ENCODE measurements at regions not wholly inside any gene's neighbourhood (a gene's known extent, or its start where the extent isn't known, plus 50 kb on each side); places are given as distances from the start of the nearest gene placed in this dataset.

DNA sequence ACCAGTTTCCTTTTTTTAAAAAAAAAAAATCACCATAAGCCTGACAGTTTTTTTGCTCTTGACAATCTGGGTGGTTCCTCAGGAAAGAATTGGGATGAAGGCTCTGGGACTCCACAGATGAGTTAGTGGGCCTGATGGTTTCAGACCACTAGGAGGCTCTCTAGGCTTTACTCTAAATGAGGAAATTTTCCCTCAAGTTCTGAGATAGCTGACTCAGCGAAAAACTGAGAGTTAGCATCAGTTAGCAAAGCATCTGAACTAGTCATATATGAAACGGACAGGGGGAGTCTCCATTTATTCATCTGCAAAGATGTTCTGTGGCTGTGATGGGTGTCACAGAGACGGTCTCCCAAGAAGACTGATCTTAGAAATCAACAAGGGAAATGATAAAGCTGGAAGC is 314.3 kb upstream of the OR4E1 start:
- TF ChIP-seq, protein P1, sequence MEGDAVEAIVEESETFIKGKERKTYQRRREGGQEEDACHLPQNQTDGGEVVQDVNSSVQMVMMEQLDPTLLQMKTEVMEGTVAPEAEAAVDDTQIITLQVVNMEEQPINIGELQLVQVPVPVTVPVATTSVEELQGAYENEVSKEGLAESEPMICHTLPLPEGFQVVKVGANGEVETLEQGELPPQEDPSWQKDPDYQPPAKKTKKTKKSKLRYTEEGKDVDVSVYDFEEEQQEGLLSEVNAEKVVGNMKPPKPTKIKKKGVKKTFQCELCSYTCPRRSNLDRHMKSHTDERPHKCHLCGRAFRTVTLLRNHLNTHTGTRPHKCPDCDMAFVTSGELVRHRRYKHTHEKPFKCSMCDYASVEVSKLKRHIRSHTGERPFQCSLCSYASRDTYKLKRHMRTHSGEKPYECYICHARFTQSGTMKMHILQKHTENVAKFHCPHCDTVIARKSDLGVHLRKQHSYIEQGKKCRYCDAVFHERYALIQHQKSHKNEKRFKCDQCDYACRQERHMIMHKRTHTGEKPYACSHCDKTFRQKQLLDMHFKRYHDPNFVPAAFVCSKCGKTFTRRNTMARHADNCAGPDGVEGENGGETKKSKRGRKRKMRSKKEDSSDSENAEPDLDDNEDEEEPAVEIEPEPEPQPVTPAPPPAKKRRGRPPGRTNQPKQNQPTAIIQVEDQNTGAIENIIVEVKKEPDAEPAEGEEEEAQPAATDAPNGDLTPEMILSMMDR (IDR thresholded peaks at IDR 0.05) = peak; percentile 53
- TF ChIP-seq POLR2AphosphoS5 (IDR thresholded peaks at IDR 0.05; ENCODE audit: low read depth, low read length) = no peak
- TF ChIP-seq, protein P2, sequence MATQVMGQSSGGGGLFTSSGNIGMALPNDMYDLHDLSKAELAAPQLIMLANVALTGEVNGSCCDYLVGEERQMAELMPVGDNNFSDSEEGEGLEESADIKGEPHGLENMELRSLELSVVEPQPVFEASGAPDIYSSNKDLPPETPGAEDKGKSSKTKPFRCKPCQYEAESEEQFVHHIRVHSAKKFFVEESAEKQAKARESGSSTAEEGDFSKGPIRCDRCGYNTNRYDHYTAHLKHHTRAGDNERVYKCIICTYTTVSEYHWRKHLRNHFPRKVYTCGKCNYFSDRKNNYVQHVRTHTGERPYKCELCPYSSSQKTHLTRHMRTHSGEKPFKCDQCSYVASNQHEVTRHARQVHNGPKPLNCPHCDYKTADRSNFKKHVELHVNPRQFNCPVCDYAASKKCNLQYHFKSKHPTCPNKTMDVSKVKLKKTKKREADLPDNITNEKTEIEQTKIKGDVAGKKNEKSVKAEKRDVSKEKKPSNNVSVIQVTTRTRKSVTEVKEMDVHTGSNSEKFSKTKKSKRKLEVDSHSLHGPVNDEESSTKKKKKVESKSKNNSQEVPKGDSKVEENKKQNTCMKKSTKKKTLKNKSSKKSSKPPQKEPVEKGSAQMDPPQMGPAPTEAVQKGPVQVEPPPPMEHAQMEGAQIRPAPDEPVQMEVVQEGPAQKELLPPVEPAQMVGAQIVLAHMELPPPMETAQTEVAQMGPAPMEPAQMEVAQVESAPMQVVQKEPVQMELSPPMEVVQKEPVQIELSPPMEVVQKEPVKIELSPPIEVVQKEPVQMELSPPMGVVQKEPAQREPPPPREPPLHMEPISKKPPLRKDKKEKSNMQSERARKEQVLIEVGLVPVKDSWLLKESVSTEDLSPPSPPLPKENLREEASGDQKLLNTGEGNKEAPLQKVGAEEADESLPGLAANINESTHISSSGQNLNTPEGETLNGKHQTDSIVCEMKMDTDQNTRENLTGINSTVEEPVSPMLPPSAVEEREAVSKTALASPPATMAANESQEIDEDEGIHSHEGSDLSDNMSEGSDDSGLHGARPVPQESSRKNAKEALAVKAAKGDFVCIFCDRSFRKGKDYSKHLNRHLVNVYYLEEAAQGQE (IDR thresholded peaks at IDR 0.05; ENCODE audit: insufficient read depth in 1 of 2, low read depth in 2 of 2, low read length in 1 of 2) = no peak
- TF ChIP-seq TCF7L2 (IDR thresholded peaks at IDR 0.05; ENCODE audit: low read depth, low read length) = no peak
- no peak for TF ChIP-seq SIN3A (IDR thresholded peaks at IDR 0.05; ENCODE audit: borderline replicate concordance, insufficient read depth, low read depth, low read length)
